H1 (cell line): ENCODE measurements at regions not wholly inside any gene's neighbourhood (a gene's known extent, or its start where the extent isn't known, plus 50 kb on each side); places are given as distances from the start of the nearest gene placed in this dataset.

Experiments used
- CTCF ChIA-PET: fragments of 300-600 bp; sonication (Branson Sonifier 250); formaldehyde crosslinking; loops from one replicate; lab custom pipeline; 2021; ENCODE audit not compliant: partially characterized antibody; lab: Charles Lee
- POLR2A ChIA-PET: fragments of 300-600 bp; sonication (Branson Sonifier 250); formaldehyde crosslinking; loops from one replicate; lab custom pipeline; 2021; ENCODE audit warnings: inconsistent platforms; ENCODE audit not compliant: partially characterized antibody; lab: Charles Lee
- DNase-seq, 2 experiments: peaks; one replicate each; pipeline versions ENCODE4 v3.0.0 to v3.0.0-alpha.2; 2010 to 2022; ENCODE audit warnings: low spot score in 2 of 2, low read depth in 1 of 2, mixed read lengths in 1 of 2
- FAIRE-seq: peaks from 2 replicates; lab custom pipeline; 2011; peaks lifted over from hg19 to GRCh38; lab: Jason Lieb, UNC
- H2AFZ ChIP-seq: 2 replicates; pipeline ENCODE4 v1.8.1; 2012; ENCODE audit warnings: low read length, inconsistent platforms
- H2AK5ac ChIP-seq: 2 replicates; pipeline ENCODE4 v1.6.1; 2013; ENCODE audit warnings: low read depth, low read length
- H2BK120ac ChIP-seq: replicated peaks from 2 replicates; pipeline ENCODE3; 2013; ENCODE audit warnings: low read depth, low read length, inconsistent platforms
- H2BK12ac ChIP-seq: 2 replicates; pipeline ENCODE4 v1.6.1; 2013; ENCODE audit warnings: low read depth, low read length
- H2BK15ac ChIP-seq: 2 replicates; pipeline ENCODE4 v1.6.1; 2013; ENCODE audit warnings: low read length
- H2BK20ac ChIP-seq: 2 replicates; pipeline ENCODE4 v1.6.1; 2013; ENCODE audit warnings: low read length
- H2BK5ac ChIP-seq: 2 replicates; pipeline ENCODE4 v1.6.1; 2013; ENCODE audit warnings: low read depth, low read length
- H3K14ac ChIP-seq: 2 replicates; pipeline ENCODE4 v1.6.1; 2013; ENCODE audit warnings: inconsistent platforms; ENCODE audit not compliant: insufficient read length
- H3K18ac ChIP-seq: 2 replicates; pipeline ENCODE4 v1.6.1; 2013; ENCODE audit warnings: low read length; ENCODE audit errors: extremely low read depth
- H3K23ac ChIP-seq: 2 replicates; pipeline ENCODE4 v1.6.1; 2013; ENCODE audit warnings: inconsistent platforms; ENCODE audit not compliant: insufficient read length
- H3K23me2 ChIP-seq: 2 replicates; pipeline ENCODE4 v1.6.1; 2013; ENCODE audit warnings: low read depth, low read length
- H3K27ac ChIP-seq: 2 replicates; pipeline ENCODE4 v1.6.1; 2011; ENCODE audit warnings: low read depth, low read length, inconsistent platforms
- H3K27me3 ChIP-seq, 4 experiments: replicated peaks in 1 of 4; 1 replicate in 1 of 4; 2 replicates in 3 of 4; pipeline versions ENCODE4 v1.6.1 to v1.8.1; 2011 to 2013; ENCODE audit warnings: low read length in 3 of 4, mild to moderate bottlenecking in 3 of 4, inconsistent platforms in 2 of 4, mixed read lengths in 2 of 4, moderate library complexity in 1 of 4; ENCODE audit not compliant: control insufficient read depth in 3 of 4, insufficient read depth in 3 of 4; ENCODE audit errors: extremely low read depth in 1 of 4
- H3K36me3 ChIP-seq, 4 experiments: 2 replicates each; pipeline versions ENCODE4 v1.6.1 to v1.8.1; 2011 to 2013; ENCODE audit warnings: mild to moderate bottlenecking in 4 of 4, low read length in 3 of 4, moderate library complexity in 2 of 4, control low read depth in 1 of 4, inconsistent platforms in 1 of 4; ENCODE audit not compliant: insufficient read depth in 4 of 4, control insufficient read depth in 2 of 4
- H3K4ac ChIP-seq: replicated peaks from 2 replicates; pipeline ENCODE3; 2013; ENCODE audit warnings: low read length, low read depth, mixed read lengths, inconsistent platforms; ENCODE audit not compliant: insufficient read length
- H3K4me1 ChIP-seq, 4 experiments: replicated peaks in 1 of 4; 1 replicate in 1 of 4; 2 replicates in 3 of 4; pipeline versions ENCODE4 v1.6.1 to v1.8.1; 2011 to 2013; ENCODE audit warnings: low read length in 3 of 4, inconsistent platforms in 2 of 4, mixed read lengths in 1 of 4; ENCODE audit not compliant: insufficient read depth in 4 of 4, control insufficient read depth in 3 of 4
- H3K4me2 ChIP-seq, 2 experiments: 2 replicates each; pipeline versions ENCODE4 v1.6.1 to v1.8.1; 2011 to 2013; ENCODE audit warnings: low read depth in 2 of 2, low read length in 2 of 2, control low read depth in 1 of 2, inconsistent platforms in 1 of 2, mild to moderate bottlenecking in 1 of 2; ENCODE audit not compliant: insufficient read depth in 1 of 2
- H3K4me3 ChIP-seq, 4 experiments: fragments of 200-600, 300-600 bp in 1 of 4; sonication (generic), shearing (Covaris generic), sonication (Bioruptor Twin) in 1 of 4; 2 replicates each; pipeline versions ENCODE4 v1.5.1 to v1.8.1; 2011 to 2016; ENCODE audit warnings: low read length in 4 of 4, low read depth in 3 of 4, control low read depth in 2 of 4, inconsistent platforms in 2 of 4, mild to moderate bottlenecking in 2 of 4, mixed read lengths in 1 of 4, moderate library complexity in 1 of 4; ENCODE audit not compliant: insufficient read depth in 2 of 4; ENCODE audit errors: extremely low read depth in 1 of 4
- H3K56ac ChIP-seq: replicated peaks from 2 replicates; pipeline ENCODE3; 2013; ENCODE audit warnings: low read depth, mild to moderate bottlenecking, mixed read lengths, low read length, inconsistent platforms; ENCODE audit not compliant: insufficient read length
- H3K79me1 ChIP-seq: 2 replicates; pipeline ENCODE4 v1.6.1; 2013; ENCODE audit warnings: low read depth, low read length, control low read depth
- H3K79me2 ChIP-seq, 2 experiments: 2 replicates each; pipeline versions ENCODE4 v1.6.1 to v1.8.1; 2012 to 2013; ENCODE audit warnings: low read length in 2 of 2, mild to moderate bottlenecking in 2 of 2, inconsistent platforms in 1 of 2; ENCODE audit not compliant: insufficient read depth in 2 of 2, control insufficient read depth in 1 of 2
- H3K9ac ChIP-seq, 4 experiments: replicated peaks in 1 of 4; 1 replicate in 1 of 4; 2 replicates in 3 of 4; pipeline versions ENCODE4 v1.6.1 to v1.8.1; 2011 to 2013; ENCODE audit warnings: low read depth in 3 of 4, low read length in 3 of 4, control low read depth in 2 of 4, mild to moderate bottlenecking in 2 of 4, moderate library complexity in 2 of 4, inconsistent platforms in 1 of 4; ENCODE audit errors: extremely low read depth in 1 of 4
- H3K9me3 ChIP-seq, 2 experiments: 2 replicates each; pipeline versions ENCODE4 v1.6.1 to v1.8.1; 2012 to 2013; ENCODE audit warnings: mild to moderate bottlenecking in 2 of 2, moderate library complexity in 2 of 2, control low read depth in 1 of 2, inconsistent platforms in 1 of 2, low read depth in 1 of 2, low read length in 1 of 2, mixed read lengths in 1 of 2; ENCODE audit not compliant: insufficient read depth in 2 of 2
- H4K20me1 ChIP-seq, 2 experiments: replicated peaks in 1 of 2; 2 replicates each; pipeline versions ENCODE3 to v1.8.1; 2011 to 2013; ENCODE audit warnings: inconsistent platforms in 2 of 2, low read length in 2 of 2, mild to moderate bottlenecking in 1 of 2; ENCODE audit not compliant: insufficient read depth in 2 of 2, control insufficient read depth in 1 of 2
- H4K5ac ChIP-seq: 2 replicates; pipeline ENCODE4 v1.6.1; 2013; ENCODE audit warnings: low read length, low read depth, mixed read lengths, inconsistent platforms; ENCODE audit not compliant: insufficient read length
- H4K8ac ChIP-seq: 2 replicates; pipeline ENCODE4 v1.8.0; 2013; ENCODE audit warnings: mild to moderate bottlenecking, moderate library complexity, low read length, inconsistent platforms; ENCODE audit not compliant: insufficient read depth; ENCODE audit errors: extremely low read depth
- H4K91ac ChIP-seq: replicated peaks from 2 replicates; pipeline ENCODE3; 2013; ENCODE audit warnings: low read length, mixed read lengths, inconsistent platforms; ENCODE audit not compliant: insufficient read length
- MAX ChIP-seq: IDR thresholded peaks from 2 replicates; pipeline ENCODE4 v1.6.1; 2012; ENCODE audit warnings: inconsistent platforms
- RFX5 ChIP-seq: IDR thresholded peaks from 2 replicates; pipeline ENCODE4 v1.6.1; 2011; ENCODE audit warnings: low read depth, low read length, improper control_type of control experiment, borderline replicate concordance
- WGBS, 2 experiments: shearing (Covaris generic) in 1 of 2; methylation state at CpG; one replicate each; pipeline versions ENCODE4 v1.1.6 to v1.1.7; 2013 to 2015; ENCODE audit warnings: low lambda C conversion rate in 2 of 2, mixed read lengths in 2 of 2, inconsistent platforms in 1 of 2, low coverage in 1 of 2, missing lambda C conversion rate in 1 of 2; ENCODE audit not compliant: insufficient replicate concordance in 2 of 2, insufficient coverage in 1 of 2, insufficient read length in 1 of 2; ENCODE audit errors: extremely low coverage in 1 of 2, missing lambda C conversion rate in 1 of 2; 5-methylcytosine and 5-hydroxymethylcytosine counted together

GRCh38 chr9:2557693-2558092 is 63.9 kb upstream of the VLDLR start:
- POLR2A ChIA-PET = interaction anchor here (1.0 to 1.2 kb wide), 2 partner anchors 24 to 31 kb away, joined by 3 read pairs; no protein-coding TSS in a partner anchor
- Histone ChIP-seq H2BK5ac (no peak overlapping the region), H3K4ac (no peak overlapping the region), H3K23ac (no peak overlapping the region), H2BK15ac (no peak overlapping the region), H4K8ac (no peak overlapping the region), H4K5ac (no peak overlapping the region), H3K4me3 (no peak overlapping the region), H2BK20ac (no peak overlapping the region), H3K9ac (no peak overlapping the region), H3K14ac (no peak overlapping the region), H3K36me3 (no peaks in the 10 kb centered on the region), H3K27ac (no peak overlapping the region), H4K20me1 (no peaks in the 10 kb centered on the region), H2BK120ac (no peak overlapping the region), H2BK12ac (no peak overlapping the region), H3K79me1 (no peaks in the 10 kb centered on the region), H2AFZ (no peak overlapping the region), H3K4me2 (no peak overlapping the region), H2AK5ac (no peak overlapping the region), H3K9me3 (peaks cover 0 to 6% of the 10 kb centered on the region in 2 experiments; a peak in 1 of 4 replicates), H4K91ac (no peak overlapping the region), H3K23me2 (no peaks in the 10 kb centered on the region), H3K4me1 (peaks cover 0 to 5% (median 1%) of the 10 kb centered on the region in 4 experiments; a peak in 3 of 7 replicates), H3K56ac (no peak overlapping the region), H3K79me2 (no peaks in the 10 kb centered on the region), H3K18ac (no peak overlapping the region), H3K27me3 (no peaks in the 10 kb centered on the region)
- no peak for FAIRE-seq
- 84% methylated on average over 1 of the region's 1 CpG; no CpG with 5 or more reads in 1 of the 2 experiments for WGBS, 2 experiments
- no peak for DNase-seq
- TF ChIP-seq MAX = no peak
- no peak for TF ChIP-seq RFX5
- CTCF ChIA-PET = no interaction called here
